Activated CD4-positive, alpha-beta memory T cell treated with anti-CD3 and anti-CD28 coated beads for 36 hours (primary cell): ENCODE measurements at regions not wholly inside any gene's neighbourhood (a gene's known extent, or its start where the extent isn't known, plus 50 kb on each side); places are given as distances from the start of the nearest gene placed in this dataset.

Experiments
- CTCF ChIA-PET: fragments of 350-600 bp; sonication (Branson Sonifier 250); formaldehyde crosslinking; loops from one replicate; lab custom pipeline; 2021; ENCODE audit warnings: antibody characterized with exemption, inconsistent platforms; lab: Charles Lee
- POLR2A ChIA-PET: fragments of 350-600 bp; sonication (Branson Sonifier 250); formaldehyde crosslinking; loops from one replicate; lab custom pipeline; 2021; ENCODE audit warnings: antibody characterized with exemption; lab: Charles Lee
- DNase-seq: peaks from one replicate; pipeline ENCODE4 v3.0.0-alpha.2; 2020
- H3K27ac Mint-ChIP-seq: one replicate; pipeline ENCODE4 v1.8.0; 2021; ENCODE audit warnings: mixed read lengths
- H3K27me3 Mint-ChIP-seq: one replicate; pipeline ENCODE4 v1.8.0; 2021; ENCODE audit warnings: mixed read lengths
- H3K36me3 Mint-ChIP-seq: one replicate; pipeline ENCODE4 v1.8.0; 2021; ENCODE audit warnings: mixed read lengths
- H3K4me1 Mint-ChIP-seq: one replicate; pipeline ENCODE4 v1.8.0; 2021; ENCODE audit warnings: low read depth, mixed read lengths
- H3K4me3 Mint-ChIP-seq: one replicate; pipeline ENCODE4 v1.8.0; 2021; ENCODE audit warnings: mild to moderate bottlenecking, mixed read lengths
- H3K9me3 Mint-ChIP-seq: one replicate; pipeline ENCODE4 v1.8.0; 2021; ENCODE audit warnings: mixed read lengths
- intact Hi-C: fragments of 100-400 bp; cut with micrococcal nuclease; formaldehyde crosslinking; loops from one replicate; pipeline ENCODE4 v1.15.1; 2023

GRCh38 chrX:110419512-110419911 lies 60.9 kb downstream of the RTL9 start:
- H3K27me3 Mint-ChIP-seq = no peaks in the 10 kb centered on the region
- H3K4me3 Mint-ChIP-seq = no peak overlapping the region
- ChIA-PET POLR2A (no interaction called here), CTCF (interaction anchor here (0.8 to 21.2 kb wide), 5 partner anchors 12 to 428 kb away, joined by 3 to 522 read pairs (median 6); no protein-coding TSS in a partner anchor)
- no peak for DNase-seq
- H3K36me3 Mint-ChIP-seq = no peaks in the 10 kb centered on the region
- H3K4me1 Mint-ChIP-seq = no peaks in the 10 kb centered on the region
- no peaks in the 10 kb centered on the region for H3K9me3 Mint-ChIP-seq
- no peak overlapping the region for H3K27ac Mint-ChIP-seq
- intact Hi-C loops = no loop called here

GRCh38 chrX:110420771-110421499 lies 62.3 kb downstream of the RTL9 start:
- no peak overlapping the region for H3K27ac Mint-ChIP-seq
- intact Hi-C loops = no loop called here
- no peak for DNase-seq
- ChIA-PET POLR2A (no interaction called here), CTCF (interaction anchor here (0.6 to 21.2 kb wide), 3 partner anchors 13 to 275 kb away, joined by 3 to 522 read pairs (median 4); no protein-coding TSS in a partner anchor)
- no peak overlapping the region for H3K4me3 Mint-ChIP-seq
- no peaks in the 10 kb centered on the region for H3K27me3 Mint-ChIP-seq
- no peaks in the 10 kb centered on the region for H3K9me3 Mint-ChIP-seq
- no peaks in the 10 kb centered on the region for H3K4me1 Mint-ChIP-seq
- H3K36me3 Mint-ChIP-seq = no peaks in the 10 kb centered on the region

DNA sequence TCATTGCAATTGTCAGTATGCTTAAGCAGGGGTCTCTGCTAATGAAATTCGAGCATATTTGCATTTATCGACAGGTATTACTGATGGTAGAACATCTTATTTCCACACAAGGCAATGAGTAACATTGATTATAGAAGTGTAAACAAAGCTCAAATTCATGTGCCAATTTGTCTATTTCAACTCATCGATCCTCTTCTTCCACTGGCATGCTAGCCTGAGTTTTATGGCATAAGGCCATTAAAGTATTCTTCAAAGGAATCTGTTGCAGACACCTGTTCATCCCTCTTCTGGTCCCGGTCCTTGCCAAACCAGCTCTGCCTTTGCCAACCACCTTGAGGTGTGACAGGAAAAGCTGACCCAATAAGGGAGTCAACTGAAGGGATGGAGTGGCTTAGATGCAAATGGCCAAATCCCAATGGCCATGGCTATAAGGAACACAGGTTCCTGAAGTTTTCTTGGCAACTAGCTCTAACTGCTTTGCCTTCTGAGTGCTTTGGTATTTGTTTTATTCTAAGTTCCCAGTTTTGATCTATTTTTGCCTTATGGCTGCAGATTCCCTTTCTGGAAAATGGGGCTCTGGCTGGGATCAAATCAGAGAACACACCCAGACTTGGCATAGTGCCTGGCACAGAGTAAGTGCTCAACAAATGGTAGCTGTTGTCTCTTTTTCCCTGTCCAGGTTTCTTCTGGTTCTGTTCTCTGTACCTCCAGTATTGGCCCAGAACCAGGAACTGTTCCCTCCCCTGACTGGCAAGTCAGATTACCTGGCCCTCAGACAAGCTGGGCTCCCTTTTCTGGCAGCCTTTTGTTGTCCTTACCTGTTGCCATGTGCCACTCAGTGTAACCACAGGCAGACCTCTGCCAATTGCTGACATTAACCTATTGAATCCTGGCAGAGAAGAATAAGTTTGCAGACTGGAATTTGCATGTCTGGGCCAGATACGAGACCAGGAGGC lies 63.1 kb downstream of the RTL9 start:
- intact Hi-C loops = no loop called here
- POLR2A ChIA-PET = no interaction called here
- Mint-ChIP-seq H3K9me3 (no peaks in the 10 kb centered on the region), H3K27me3 (no peaks in the 10 kb centered on the region), H3K27ac (no peak overlapping the region), H3K4me1 (no peaks in the 10 kb centered on the region), H3K4me3 (no peak overlapping the region), H3K36me3 (no peaks in the 10 kb centered on the region)
- CTCF ChIA-PET = interaction anchor here (0.6 to 21.2 kb wide), 3 partner anchors 14 to 275 kb away, joined by 3 to 522 read pairs (median 4); no protein-coding TSS in a partner anchor
- no peak for DNase-seq

DNA sequence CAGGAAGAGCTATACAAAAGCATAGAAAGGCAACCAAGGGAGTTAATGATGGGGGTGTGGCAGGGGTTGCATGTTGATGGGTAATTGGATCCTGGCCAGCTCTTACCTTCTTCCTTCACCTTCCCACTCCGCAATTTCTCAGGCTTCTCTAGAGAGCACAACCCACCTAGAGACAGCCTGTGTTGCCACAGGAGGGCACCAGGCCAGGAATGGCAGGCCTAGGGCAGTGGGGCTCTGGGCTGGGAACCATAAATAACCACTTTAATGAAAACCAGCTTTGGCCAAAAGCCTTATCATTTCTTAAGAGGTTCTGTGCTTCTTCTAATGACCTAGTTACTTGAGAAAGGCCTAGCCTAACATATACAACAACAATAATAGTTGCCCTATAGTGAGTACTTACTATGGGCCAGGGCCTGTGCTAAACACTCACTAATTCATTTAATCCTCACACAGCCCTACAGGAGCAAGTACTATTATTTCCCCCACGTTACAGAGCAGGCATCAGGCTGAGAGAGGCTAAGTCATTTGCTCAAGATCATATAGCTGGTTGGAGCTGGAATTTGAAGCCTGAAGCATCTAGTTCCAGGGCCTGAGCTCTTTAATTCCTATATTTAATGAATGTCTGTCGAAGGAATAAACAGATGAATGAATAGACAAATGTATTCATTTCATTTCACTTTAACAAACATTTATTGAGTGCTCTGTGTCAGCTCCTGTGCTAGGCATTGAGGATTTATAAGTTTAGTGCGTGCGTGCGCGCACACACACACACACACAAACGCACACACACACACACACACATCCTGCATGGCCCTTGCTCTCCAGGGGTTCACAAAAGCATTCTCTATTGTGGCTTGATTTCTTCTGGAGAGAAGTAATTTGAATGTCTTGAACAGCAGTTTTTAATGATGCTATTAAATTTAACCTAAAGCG lies 66.8 kb downstream of the RTL9 start:
- DNase-seq = no peak
- Mint-ChIP-seq H3K4me1 (no peaks in the 10 kb centered on the region), H3K4me3 (no peak overlapping the region), H3K27ac (no peak overlapping the region), H3K27me3 (peaks cover 1% of the 10 kb centered on the region), H3K36me3 (no peaks in the 10 kb centered on the region), H3K9me3 (no peaks in the 10 kb centered on the region)
- POLR2A ChIA-PET = no interaction called here
- intact Hi-C loops = no loop called here
- CTCF ChIA-PET = interaction anchor here (1.4 to 2.1 kb wide), 2 partner anchors 279 to 422 kb away, joined by 4 to 7 read pairs; no protein-coding TSS in a partner anchor

GRCh38 chrX:110426155-110426504 lies 67.5 kb downstream of the RTL9 start:
- DNase-seq = no peak
- H3K4me3 Mint-ChIP-seq = no peak overlapping the region
- POLR2A ChIA-PET = no interaction called here
- intact Hi-C loops = no loop called here
- H3K36me3 Mint-ChIP-seq = no peaks in the 10 kb centered on the region
- H3K4me1 Mint-ChIP-seq = no peaks in the 10 kb centered on the region
- CTCF ChIA-PET = interaction anchor here (1.4 kb wide), 1 partner anchor 421 kb away, joined by 4 read pairs; no protein-coding TSS in a partner anchor
- no peak overlapping the region for H3K27ac Mint-ChIP-seq
- peaks cover 1% of the 10 kb centered on the region for H3K27me3 Mint-ChIP-seq
- no peaks in the 10 kb centered on the region for H3K9me3 Mint-ChIP-seq

DNA sequence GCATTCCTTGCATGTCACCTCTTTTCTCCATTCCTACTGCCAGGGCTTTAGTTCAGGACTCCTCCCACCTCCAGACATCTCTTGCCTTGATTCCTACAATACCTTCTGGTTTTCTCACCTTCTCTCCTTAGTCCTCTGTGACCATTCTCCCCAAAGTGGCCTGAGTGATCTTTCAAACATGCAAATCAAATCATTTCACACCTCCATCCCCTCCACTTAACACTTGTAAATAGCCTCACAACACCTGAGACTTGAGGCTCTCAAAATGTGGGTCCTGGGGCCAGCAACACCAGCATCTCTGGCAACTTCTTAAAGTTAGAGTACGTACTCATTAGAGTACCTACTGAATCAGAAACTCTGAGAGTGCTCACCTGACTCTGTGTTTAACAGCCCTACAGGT lies 68.4 kb downstream of the RTL9 start:
- no peak for DNase-seq
- Mint-ChIP-seq H3K4me1 (no peaks in the 10 kb centered on the region), H3K27ac (no peak overlapping the region), H3K4me3 (no peak overlapping the region), H3K9me3 (no peaks in the 10 kb centered on the region), H3K27me3 (peaks cover 1% of the 10 kb centered on the region), H3K36me3 (no peaks in the 10 kb centered on the region)
- intact Hi-C loops = no loop called here
- ChIA-PET POLR2A (no interaction called here), CTCF (no interaction called here)

- no peaks in the 10 kb centered on the region for H3K4me1 Mint-ChIP-seq
- H3K27ac Mint-ChIP-seq = no peak overlapping the region
- ChIA-PET CTCF (interaction anchor here (1.2 kb wide), 1 partner anchor 15 kb away, joined by 3 read pairs; no protein-coding TSS in a partner anchor), POLR2A (no interaction called here)
- H3K4me3 Mint-ChIP-seq = no peak overlapping the region
- intact Hi-C loops = no loop called here
- no peak for DNase-seq
- H3K27me3 Mint-ChIP-seq = peaks cover 1% of the 10 kb centered on the region
- H3K9me3 Mint-ChIP-seq = no peaks in the 10 kb centered on the region
- H3K36me3 Mint-ChIP-seq = no peaks in the 10 kb centered on the region
Measured at GRCh38 chrX:110428144-110428543, 69.5 kb downstream of the RTL9 start.

GRCh38 chrX:110430293-110431076 lies 71.8 kb downstream of the RTL9 start:
- H3K4me1 Mint-ChIP-seq = no peaks in the 10 kb centered on the region
- POLR2A ChIA-PET = no interaction called here
- no peak overlapping the region for H3K27ac Mint-ChIP-seq
- peaks cover 7% of the 10 kb centered on the region for H3K27me3 Mint-ChIP-seq
- intact Hi-C loops = no loop called here
- CTCF ChIA-PET = no interaction called here
- no peaks in the 10 kb centered on the region for H3K36me3 Mint-ChIP-seq
- H3K4me3 Mint-ChIP-seq = no peak overlapping the region
- DNase-seq = no peak
- H3K9me3 Mint-ChIP-seq = no peaks in the 10 kb centered on the region

GRCh38 chrX:110432091-110432905 lies 73.7 kb downstream of the RTL9 start:
- CTCF ChIA-PET = no interaction called here
- Mint-ChIP-seq H3K4me1 (no peaks in the 10 kb centered on the region), H3K27ac (no peak overlapping the region), H3K9me3 (no peaks in the 10 kb centered on the region), H3K36me3 (no peaks in the 10 kb centered on the region), H3K4me3 (no peak overlapping the region), H3K27me3 (peaks cover 7% of the 10 kb centered on the region)
- intact Hi-C loops = no loop called here
- POLR2A ChIA-PET = no interaction called here
- no peak for DNase-seq

DNA sequence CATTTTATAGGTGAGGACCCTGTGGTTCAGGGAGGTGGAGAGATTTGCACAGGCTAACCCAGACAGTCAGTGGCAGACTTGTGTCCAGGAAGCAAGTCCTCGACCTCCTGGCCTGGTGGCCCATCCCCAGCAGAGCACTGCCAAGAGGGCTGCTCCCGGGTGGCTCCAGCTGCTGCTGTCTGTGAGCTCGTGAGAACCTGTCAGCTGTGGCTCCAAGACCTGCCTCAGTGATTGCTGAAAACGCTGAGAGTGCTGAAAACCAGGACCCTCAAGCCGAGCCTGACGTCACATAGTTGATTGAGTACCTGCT lies 74.2 kb downstream of the RTL9 start:
- no peak overlapping the region for H3K4me3 Mint-ChIP-seq
- no peaks in the 10 kb centered on the region for H3K4me1 Mint-ChIP-seq
- H3K9me3 Mint-ChIP-seq = no peaks in the 10 kb centered on the region
- intact Hi-C loops = no loop called here
- H3K27me3 Mint-ChIP-seq = peaks cover 7% of the 10 kb centered on the region
- DNase-seq = no peak
- H3K36me3 Mint-ChIP-seq = no peaks in the 10 kb centered on the region
- ChIA-PET POLR2A (no interaction called here), CTCF (interaction anchor here (0.8 kb wide), 1 partner anchor 17 kb away, joined by 3 read pairs; no protein-coding TSS in a partner anchor)
- no peak overlapping the region for H3K27ac Mint-ChIP-seq
